Stimulated activated CD4-positive, alpha-beta T cell treated with anti-CD3 and anti-CD28 coated beads, TNF-alpha, amount 100 ng/mL, for 1 hour (primary cell): ENCODE measurements at regions not wholly inside any gene's neighbourhood (a gene's known extent, or its start where the extent isn't known, plus 50 kb on each side); places are given as distances from the start of the nearest gene placed in this dataset.

Experiments
- DNase-seq, 3 donors: peaks; one replicate each; pipeline ENCODE4 v3.0.0-alpha.2; 2020; ENCODE audit warnings: low read depth in 3 of 3, low spot score in 1 of 3

DNA sequence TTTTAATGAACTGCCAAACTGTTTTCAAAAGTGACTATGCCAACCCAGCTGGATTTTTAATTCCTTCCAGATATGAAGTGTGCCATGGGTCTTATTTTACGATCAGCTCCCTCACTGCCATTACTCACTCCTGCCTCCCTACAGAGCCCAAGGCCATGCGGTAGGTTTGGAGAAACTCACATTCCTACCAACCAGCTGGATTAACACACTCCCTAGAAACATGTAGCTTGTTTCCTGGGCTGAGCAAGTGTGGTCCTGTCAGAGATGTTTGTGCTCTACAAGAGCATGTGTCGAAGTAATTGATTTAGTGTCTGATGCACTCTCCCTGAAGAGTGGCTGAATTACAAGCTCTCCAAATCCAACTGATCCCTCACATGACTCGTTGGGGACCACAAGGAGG lies 82.5 kb downstream of the SPP2 start:
- DNase-seq: no peak

DNA sequence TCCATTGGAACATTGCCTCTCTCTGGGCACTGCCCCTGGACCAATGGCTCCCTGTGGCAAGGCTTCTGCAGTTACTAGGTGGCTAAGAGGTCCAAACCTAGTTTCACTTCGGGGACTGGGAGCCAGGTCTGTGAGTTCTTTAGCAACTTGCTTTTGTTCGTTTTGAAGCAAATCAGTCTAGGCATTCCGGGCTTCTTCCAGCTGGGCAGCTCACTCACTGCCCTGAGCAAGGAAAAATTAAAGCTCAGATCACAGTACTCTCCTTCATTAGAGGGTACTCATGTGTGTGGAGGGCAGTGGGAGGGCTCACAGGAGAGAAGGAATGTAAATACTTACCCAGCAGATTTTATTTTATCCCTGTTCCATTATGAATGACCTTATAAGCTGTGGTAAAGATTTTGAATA lies 80.3 kb downstream of the SPP2 start:
- DNase-seq: no peak

DNA sequence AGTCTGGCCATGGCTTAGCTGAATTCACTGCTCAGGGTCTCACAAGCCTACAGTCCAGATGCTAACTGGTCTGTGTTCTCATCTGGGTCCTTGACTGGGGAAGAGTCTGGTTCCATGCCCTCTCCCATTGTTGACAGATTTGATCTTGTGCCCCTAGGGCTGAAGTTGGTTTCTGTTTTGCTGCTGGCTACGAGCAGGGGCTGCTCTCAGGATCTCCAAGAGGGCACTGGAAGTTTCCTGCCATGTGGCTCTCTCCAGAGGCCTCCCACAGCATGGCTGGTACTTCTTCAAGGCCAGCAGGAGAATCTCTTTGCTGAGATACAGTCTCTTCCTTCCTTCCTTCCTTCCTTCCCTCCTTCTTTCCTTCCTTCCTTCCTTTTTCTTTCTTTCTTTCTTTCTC lies 78.1 kb downstream of the SPP2 start:
- no peak for DNase-seq
